HepG2 (cell line): ENCODE measurements at regions not wholly inside any gene's neighbourhood (a gene's known extent, or its start where the extent isn't known, plus 50 kb on each side); places are given as distances from the start of the nearest gene placed in this dataset.

ENCODE experiments used
- CHD2 ChIP-seq: IDR thresholded peaks from 2 replicates; pipeline ENCODE4 v1.6.1; 2011; ENCODE audit warnings: low read depth, low read length, improper control_type of control experiment
- CTCF ChIP-seq: sonication (generic); formaldehyde crosslinking; IDR thresholded peaks from 2 replicates; pipeline ENCODE4 v1.5.0; 2020; ENCODE audit warnings: mild to moderate bottlenecking, missing genetic modification reagents, moderate library complexity
- HDAC2 ChIP-seq: sonication (generic); formaldehyde crosslinking; IDR thresholded peaks from 2 replicates; pipeline ENCODE4 v1.4.0; 2020; ENCODE audit warnings: missing genetic modification reagents
- MAZ ChIP-seq, 2 experiments: sonication (generic) in 1 of 2; formaldehyde crosslinking in 1 of 2; IDR thresholded peaks; 2 replicates each; pipeline versions ENCODE4 v1.5.0 to v1.6.1; 2012 to 2020; ENCODE audit warnings: low read depth in 2 of 2, mild to moderate bottlenecking in 2 of 2, borderline replicate concordance in 1 of 2, improper control_type of control experiment in 1 of 2, low read length in 1 of 2, missing genetic modification reagents in 1 of 2, moderate library complexity in 1 of 2
- NBN ChIP-seq: fragments of 450-650 bp; conservative IDR thresholded peaks from 2 replicates; pipeline ENCODE4 v1.6.1; 2017
- NONO ChIP-seq, 2 experiments: fragments of 450-650 bp in 1 of 2; sonication (generic) in 1 of 2; formaldehyde crosslinking in 1 of 2; IDR thresholded peaks in 1 of 2; conservative IDR thresholded peaks in 1 of 2; 2 replicates each; pipeline versions ENCODE4 v1.6.1 to v1.8.0; 2017 to 2022; ENCODE audit warnings: mild to moderate bottlenecking in 1 of 2, missing genetic modification reagents in 1 of 2, moderate library complexity in 1 of 2
- POLR2A ChIP-seq, 2 experiments: IDR thresholded peaks; 2 replicates each; pipeline ENCODE4 v1.6.1; 2011; ENCODE audit warnings: low read depth in 2 of 2, low read length in 2 of 2, mild to moderate bottlenecking in 1 of 2, moderate library complexity in 1 of 2; ENCODE audit not compliant: insufficient read depth in 1 of 2
- SP4 ChIP-seq: sonication (generic); formaldehyde crosslinking; IDR thresholded peaks from 2 replicates; pipeline ENCODE4 v1.8.1; 2023; ENCODE audit warnings: mild to moderate bottlenecking, missing genetic modification reagents
- STAT6 ChIP-seq: sonication (generic); formaldehyde crosslinking; IDR thresholded peaks from 2 replicates; pipeline ENCODE4 v1.4.0; 2020; ENCODE audit warnings: missing genetic modification reagents, mild to moderate bottlenecking, borderline replicate concordance
- TAF1 ChIP-seq: sonication (generic); formaldehyde crosslinking; IDR thresholded peaks from 2 replicates; pipeline ENCODE4 v1.4.0; 2020; ENCODE audit warnings: missing genetic modification reagents
- YY1 ChIP-seq: IDR thresholded peaks from 2 replicates; pipeline ENCODE4 v1.6.1; 2011; ENCODE audit warnings: low read length, low read depth, moderate library complexity, mild to moderate bottlenecking; ENCODE audit not compliant: insufficient read depth, insufficient replicate concordance
- ZNF274 ChIP-seq: sonication (generic); formaldehyde crosslinking; IDR thresholded peaks from 2 replicates; pipeline ENCODE4 v1.5.1; 2020; ENCODE audit warnings: mild to moderate bottlenecking, missing genetic modification reagents
- ZNF576 ChIP-seq: sonication (generic); formaldehyde crosslinking; IDR thresholded peaks from 2 replicates; pipeline ENCODE4 v1.4.0; 2020; ENCODE audit warnings: mild to moderate bottlenecking, missing genetic modification reagents

- no peak for TF ChIP-seq STAT6
- TF ChIP-seq SP4 (CRISPR knock-in tag): no peak
- no peak for TF ChIP-seq NONO (IDR thresholded peaks at IDR 0.05)
- TF ChIP-seq NONO (CRISPR knock-in tag; conservative IDR thresholded peaks at IDR 0.05): no peak
- TF ChIP-seq NBN: no peak
- TF ChIP-seq ZNF274 (CRISPR knock-in tag): no peak
- no peak for TF ChIP-seq YY1
- no peak for TF ChIP-seq CTCF
- TF ChIP-seq ZNF576 (CRISPR knock-in tag): no peak
- no peak for TF ChIP-seq TAF1 (CRISPR knock-in tag)
- no peak for TF ChIP-seq MAZ (IDR thresholded peaks at IDR 0.05; ENCODE audit: borderline replicate concordance, low read depth, low read length)
- TF ChIP-seq MAZ (CRISPR knock-in tag; IDR thresholded peaks at IDR 0.05; ENCODE audit: low read depth): no peak
- no peak for TF ChIP-seq HDAC2 (CRISPR knock-in tag)
- TF ChIP-seq CHD2: no peak
- no peak for TF ChIP-seq POLR2A (IDR thresholded peaks at IDR 0.05; ENCODE audit: insufficient read depth in 1 of 2, low read depth in 2 of 2, low read length in 2 of 2)
These were observed 644.4 kb downstream of the ZEB2 start for GRCh38 chr2:143875295-143876233.
